22Rv1 (cell line): ENCODE measurements at regions not wholly inside any gene's neighbourhood (a gene's known extent, or its start where the extent isn't known, plus 50 kb on each side); places are given as distances from the start of the nearest gene placed in this dataset.

Experiments
- CTCF ChIP-seq: fragments of 450-650 bp; IDR thresholded peaks from 2 replicates; pipeline ENCODE4 v1.5.1; 2017; ENCODE audit warnings: mild to moderate bottlenecking
- ZFX ChIP-seq: fragments of 450-650 bp; IDR thresholded peaks from 2 replicates; pipeline ENCODE4 v1.6.1; 2017; ENCODE audit warnings: antibody characterized with exemption, borderline replicate concordance

- TF ChIP-seq CTCF (no peak), ZFX (no peak)
Observed at GRCh38 chr16:79439901-79440300, 160.6 kb downstream of the MAF start.
